NCI-H82 (cell line): ENCODE measurements at regions not wholly inside any gene's neighbourhood (a gene's known extent, or its start where the extent isn't known, plus 50 kb on each side); places are given as distances from the start of the nearest gene placed in this dataset.
"Not testable (repeated sequence)": the region's sequence is repeated elsewhere in the genome, so short reads cannot be mapped to it uniquely, and the experiment has no call there.

Experiments used
- DNase-seq: peaks from one replicate; lab custom pipeline; 2025; lab: John Stamatoyannopoulos, UW

- DNase-seq = no peak
These were observed 147.9 kb upstream of the FGF13 start for GRCh38 chrX:138859421-138859820.

DNA sequence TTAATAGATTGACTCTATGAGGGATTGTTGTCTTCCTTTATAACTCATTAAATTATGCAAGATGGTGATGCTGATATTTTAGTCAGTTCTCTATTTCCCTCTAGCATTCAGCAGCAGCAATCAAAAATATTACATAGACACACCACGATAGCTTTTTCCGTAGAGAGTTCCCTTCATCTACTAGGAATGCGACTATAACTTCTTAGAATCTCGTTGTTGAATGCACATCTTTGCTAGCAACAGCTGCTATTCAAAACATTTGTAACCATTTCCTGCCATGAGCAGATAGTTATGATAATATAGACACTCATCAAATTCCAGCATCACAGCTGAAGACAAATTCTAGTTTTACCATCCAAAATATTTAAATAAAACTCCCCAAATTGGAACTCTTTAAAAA is 147.4 kb upstream of the FGF13 start:
- DNase-seq = no peak

DNA sequence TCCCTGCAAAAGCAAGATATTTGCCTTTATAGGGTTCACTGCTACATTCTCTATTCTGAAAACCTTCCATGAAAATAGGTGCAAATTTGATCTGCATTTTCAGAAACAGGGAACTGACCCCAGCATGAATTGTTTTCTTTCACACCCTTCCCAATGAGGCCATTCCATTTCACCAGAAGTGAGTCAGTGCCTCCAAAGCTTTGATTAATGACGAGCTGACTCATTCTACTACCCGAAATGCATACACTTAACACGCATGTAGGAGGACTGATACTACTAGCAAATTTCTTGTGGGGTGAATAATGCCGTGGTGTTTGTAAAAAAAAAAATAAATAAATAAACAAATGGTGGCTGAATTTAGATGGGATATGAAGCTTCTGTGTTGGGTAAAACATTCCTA is 146.9 kb upstream of the FGF13 start:
- no peak for DNase-seq

- DNase-seq = no peak
These were observed 145.5 kb upstream of the FGF13 start for GRCh38 chrX:138856881-138857604.

- no peak for DNase-seq
These were observed 142.4 kb upstream of the FGF13 start for GRCh38 chrX:138853936-138854335.

- no peak for DNase-seq
These were observed 138.0 kb upstream of the FGF13 start for GRCh38 chrX:138849521-138849920.

DNA sequence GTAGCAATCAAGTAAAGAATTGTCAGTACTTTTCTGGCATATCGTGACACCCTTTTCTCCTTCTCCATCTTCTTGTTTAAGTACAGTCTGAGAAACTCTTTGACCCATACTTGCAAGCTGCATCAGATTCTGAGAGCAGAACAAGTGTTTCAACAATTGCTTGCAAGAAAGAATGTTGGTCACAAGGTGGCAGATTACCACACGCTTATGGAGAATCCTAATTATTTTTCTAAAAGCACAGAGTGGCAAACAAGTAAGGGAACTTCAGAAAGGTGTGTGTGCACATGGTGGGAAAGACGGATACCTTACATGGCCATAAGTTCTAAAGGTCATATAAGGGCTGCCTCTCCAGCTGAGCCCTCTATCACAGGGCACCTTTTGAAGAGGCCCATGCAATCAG is 136.4 kb upstream of the FGF13 start:
- no peak for DNase-seq

DNA sequence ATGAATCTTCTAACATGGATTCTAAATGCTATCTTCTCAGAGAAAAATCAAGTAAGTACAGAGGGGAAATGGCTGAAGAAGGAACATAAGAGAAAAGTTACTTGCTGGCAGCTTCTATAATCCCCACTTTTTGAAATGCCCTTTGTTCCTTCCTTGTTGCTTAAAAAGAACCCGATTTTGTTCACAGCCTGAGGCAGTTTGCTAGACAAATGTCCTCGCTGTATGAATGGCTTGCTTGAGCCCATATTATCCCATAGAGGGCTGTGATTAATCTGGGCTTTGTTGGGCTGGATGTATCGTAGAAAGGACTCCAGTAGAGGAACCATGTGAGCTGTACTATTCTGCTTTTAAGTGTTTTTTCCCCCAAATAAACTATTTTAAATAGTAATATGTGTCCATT is 134.3 kb upstream of the FGF13 start:
- peak; percentile 57 for DNase-seq

GRCh38 chrX:138807400-138807799 is 95.9 kb upstream of the FGF13 start:
- DNase-seq = not testable (repeated sequence)

DNA sequence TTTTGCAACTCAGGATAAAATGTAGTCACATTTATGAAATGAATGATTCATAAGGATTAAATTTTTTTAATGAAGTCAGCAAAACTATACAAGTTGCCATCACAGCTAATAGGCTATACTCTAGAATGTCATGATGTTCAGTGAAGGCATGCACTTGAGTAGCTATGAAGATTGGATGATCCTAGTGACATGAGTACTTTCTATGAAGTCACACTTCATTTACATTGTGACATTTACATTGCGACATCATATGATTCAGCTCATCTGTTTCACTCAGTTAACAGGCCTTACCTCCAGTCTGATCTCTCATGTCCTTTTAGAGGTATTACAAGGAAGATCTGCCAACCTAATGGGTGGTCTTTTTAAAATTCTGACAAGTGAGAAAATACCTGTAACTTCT is 82.7 kb upstream of the FGF13 start:
- no peak for DNase-seq

GRCh38 chrX:138791551-138791950 is 80.0 kb upstream of the FGF13 start:
- DNase-seq = no peak

GRCh38 chrX:138788771-138789170 is 77.3 kb upstream of the FGF13 start:
- no peak for DNase-seq

- not testable (repeated sequence) for DNase-seq
These were observed 67.0 kb upstream of the FGF13 start for GRCh38 chrX:138778576-138778909.

- DNase-seq = not testable (repeated sequence)
These were observed 66.5 kb upstream of the FGF13 start for GRCh38 chrX:138777908-138778575.

GRCh38 chrX:138777230-138777629 is 65.7 kb upstream of the FGF13 start:
- no peak for DNase-seq

DNA sequence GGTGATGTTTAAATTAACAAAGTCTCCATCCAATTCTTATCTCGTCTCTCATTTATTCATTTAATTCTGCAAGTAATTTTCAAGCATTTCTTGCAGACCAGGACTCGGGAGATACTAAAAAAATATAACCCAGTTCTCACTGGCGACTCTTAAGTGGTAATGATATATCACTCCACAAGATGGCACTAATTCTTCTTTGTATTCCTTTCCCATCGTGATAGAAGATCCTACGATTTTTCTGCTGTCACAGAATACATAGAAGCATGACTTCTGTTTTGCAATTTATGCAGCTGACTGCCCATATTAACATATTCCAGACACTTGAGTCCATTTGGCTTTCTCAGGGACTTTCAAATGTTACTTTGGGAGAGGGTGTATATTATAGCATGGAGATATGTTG is 64.0 kb upstream of the FGF13 start:
- DNase-seq = peak; percentile 61

DNA sequence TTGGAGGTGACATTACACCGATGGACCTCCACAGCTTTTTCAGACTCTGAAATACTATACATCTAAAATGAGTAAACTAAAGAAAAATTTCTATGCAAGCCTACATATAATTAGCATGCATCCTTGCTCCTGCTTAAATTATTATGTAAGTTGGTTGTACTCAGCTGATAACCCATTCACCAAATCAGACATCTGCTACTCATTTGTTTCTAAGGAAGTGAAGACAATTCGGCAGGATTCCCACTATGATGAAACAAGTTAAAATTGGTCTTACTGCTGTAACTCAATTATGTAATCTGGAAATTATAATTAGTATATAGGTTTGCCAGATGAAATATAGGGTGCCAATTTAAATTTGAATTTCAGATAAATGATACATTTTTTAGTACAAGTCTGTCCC is 59.5 kb upstream of the FGF13 start:
- no peak for DNase-seq

- no peak for DNase-seq
These were observed 58.4 kb upstream of the FGF13 start for GRCh38 chrX:138769918-138770317.

- no peak for DNase-seq
These were observed 53.5 kb upstream of the FGF13 start for GRCh38 chrX:138765051-138765450.

DNA sequence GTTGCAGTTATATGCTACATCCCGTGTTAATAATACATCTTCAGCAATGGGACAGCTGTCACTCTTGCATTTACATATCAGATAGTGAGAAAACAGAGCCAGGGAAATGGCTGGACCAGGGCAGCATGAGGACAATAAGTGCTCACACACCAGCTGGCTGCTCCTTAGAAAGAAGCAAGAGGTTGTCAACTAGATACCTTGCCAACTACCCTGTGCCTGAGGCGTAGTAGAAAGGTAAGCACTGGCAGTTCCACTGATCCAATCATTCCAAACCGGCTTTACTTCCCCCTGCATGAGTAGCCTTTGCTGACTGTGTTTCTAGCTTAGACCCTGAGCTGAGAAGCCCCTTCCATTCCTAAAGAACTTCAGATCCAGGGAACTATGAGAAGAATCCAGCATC is 52.2 kb upstream of the FGF13 start:
- no peak for DNase-seq

- DNase-seq = no peak
These were observed 49.9 kb upstream of the FGF13 start for GRCh38 chrX:138761380-138761779.
